ENCODE measurements at regions not wholly inside any gene's neighbourhood (a gene's known extent, or its start where the extent isn't known, plus 50 kb on each side); places are given as distances from the start of the nearest gene placed in this dataset.

DNA sequence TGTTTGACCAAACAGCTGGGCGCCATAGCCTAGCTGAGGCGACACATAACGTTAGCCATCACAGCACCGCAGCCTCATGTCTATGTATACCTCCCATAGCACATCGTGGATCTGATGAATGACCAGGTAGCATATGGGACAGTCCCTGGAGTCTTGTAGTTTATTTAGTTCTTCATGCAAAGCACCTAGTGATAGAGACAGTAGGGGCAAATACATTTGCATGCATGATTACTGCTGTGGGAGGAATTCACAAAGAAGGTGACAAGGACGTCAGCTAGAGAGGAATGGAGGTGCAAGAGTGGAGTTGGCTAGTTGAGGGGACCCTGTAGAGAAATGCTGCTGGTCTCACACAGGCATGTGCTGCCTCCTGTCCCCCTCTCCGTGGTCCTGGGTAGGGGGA lies 478.9 kb upstream of the HS6ST1 start:
- Histone ChIP-seq H3K4me3 (no peak overlapping the region), H3K9me3 (no peaks in the 10 kb centered on the region), H3K36me3 (no peaks in the 10 kb centered on the region), H3K27ac (no peak overlapping the region), H3K27me3 (no peaks in the 10 kb centered on the region), H3K4me1 (no peaks in the 10 kb centered on the region)
- intact Hi-C loops (cut with DNase I): no loop called here
- DNase-seq (ENCODE audit: low spot score in 2 of 2): no peak
- TF ChIP-seq CTCF (IDR thresholded peaks at IDR 0.05): no peak

GRCh38 chr2:128797937-128798336 lies 479.3 kb upstream of the HS6ST1 start:
- intact Hi-C loops (cut with DNase I): no loop called here
- no peak for TF ChIP-seq CTCF (IDR thresholded peaks at IDR 0.05)

GRCh38 chr2:128798502-128799283 lies 480.0 kb upstream of the HS6ST1 start:
- H3K27me3 ChIP-seq: no peaks in the 10 kb centered on the region
- H3K4me3 ChIP-seq: no peak overlapping the region
- DNase-seq (ENCODE audit: low spot score in 2 of 2): no peak
- H3K27ac ChIP-seq: no peak overlapping the region
- intact Hi-C loops (cut with DNase I): no loop called here
- no peaks in the 10 kb centered on the region for H3K36me3 ChIP-seq
- H3K9me3 ChIP-seq: no peaks in the 10 kb centered on the region
- H3K4me1 ChIP-seq: no peaks in the 10 kb centered on the region
- no peak for TF ChIP-seq CTCF (IDR thresholded peaks at IDR 0.05)

More at GRCh38 chr2:128797937-128798336, 479.3 kb upstream of the HS6ST1 start:
- Histone ChIP-seq H3K27me3 (no peaks in the 10 kb centered on the region), H3K27ac (no peak overlapping the region), H3K4me3 (no peak overlapping the region), H3K4me1 (no peaks in the 10 kb centered on the region), H3K9me3 (no peaks in the 10 kb centered on the region), H3K36me3 (no peaks in the 10 kb centered on the region)
- no peak for DNase-seq (ENCODE audit: low spot score in 2 of 2)

- no peak for TF ChIP-seq CTCF (IDR thresholded peaks at IDR 0.05)
- Histone ChIP-seq H3K36me3 (no peaks in the 10 kb centered on the region), H3K27me3 (no peaks in the 10 kb centered on the region), H3K27ac (no peak overlapping the region), H3K4me1 (no peaks in the 10 kb centered on the region), H3K9me3 (no peaks in the 10 kb centered on the region), H3K4me3 (no peak overlapping the region)
- intact Hi-C loops (cut with DNase I): no loop called here
- no peak for DNase-seq (ENCODE audit: low spot score in 2 of 2)
Measured at GRCh38 chr2:128799284-128799552, 480.6 kb upstream of the HS6ST1 start.

DNA sequence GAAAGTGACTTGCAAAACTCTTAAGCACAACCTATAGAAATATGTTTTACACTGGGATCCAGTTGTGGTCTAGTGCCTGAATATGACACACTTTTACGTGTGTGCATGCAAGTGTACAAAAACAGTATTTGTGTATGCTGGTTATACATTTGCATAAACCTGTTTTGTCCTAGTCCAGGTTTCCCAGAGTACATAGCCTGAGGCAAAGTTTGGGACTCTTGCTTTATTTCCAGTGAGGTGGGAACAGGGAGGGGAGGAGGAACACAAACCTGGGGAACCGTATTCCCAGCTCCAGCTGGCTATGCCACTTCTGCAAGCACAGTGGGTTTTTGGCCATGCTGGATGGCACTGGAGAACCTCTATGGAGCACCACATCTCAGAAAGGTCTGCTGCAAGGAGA lies 481.1 kb upstream of the HS6ST1 start:
- H3K9me3 ChIP-seq: no peaks in the 10 kb centered on the region
- no peaks in the 10 kb centered on the region for H3K36me3 ChIP-seq
- no peak overlapping the region for H3K4me3 ChIP-seq
- no peak for DNase-seq (ENCODE audit: low spot score in 2 of 2)
- H3K4me1 ChIP-seq: no peaks in the 10 kb centered on the region
- H3K27me3 ChIP-seq: no peaks in the 10 kb centered on the region
- H3K27ac ChIP-seq: no peak overlapping the region
- TF ChIP-seq CTCF (IDR thresholded peaks at IDR 0.05): no peak
- intact Hi-C loops (cut with DNase I): no loop called here

DNA sequence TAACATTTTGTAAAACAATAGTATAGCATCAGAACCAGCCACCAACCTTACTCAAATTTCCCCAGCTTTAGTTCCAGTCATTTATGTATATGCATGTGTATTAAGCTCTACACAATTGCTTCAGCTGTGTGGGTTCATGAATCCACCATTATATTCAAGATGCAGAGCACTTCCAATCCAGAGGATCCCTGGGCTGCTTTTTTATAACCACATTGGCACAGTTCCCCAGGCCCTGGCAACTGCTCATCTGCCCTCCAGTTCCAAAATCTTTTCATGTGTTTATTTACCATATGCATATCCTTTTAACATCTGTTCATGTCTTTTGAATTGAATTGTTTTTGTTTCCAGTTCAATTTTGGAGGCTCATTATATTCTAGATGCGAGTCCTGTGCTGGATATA lies 482.9 kb upstream of the HS6ST1 start:
- H3K27ac ChIP-seq: no peak overlapping the region
- H3K4me1 ChIP-seq: no peaks in the 10 kb centered on the region
- intact Hi-C loops (cut with DNase I): no loop called here
- no peaks in the 10 kb centered on the region for H3K36me3 ChIP-seq
- H3K4me3 ChIP-seq: no peak overlapping the region
- no peaks in the 10 kb centered on the region for H3K27me3 ChIP-seq
- no peak for TF ChIP-seq CTCF (IDR thresholded peaks at IDR 0.05)
- H3K9me3 ChIP-seq: no peaks in the 10 kb centered on the region
- no peak for DNase-seq (ENCODE audit: low spot score in 2 of 2)
